H1 (cell line): ENCODE measurements at regions not wholly inside any gene's neighbourhood (a gene's known extent, or its start where the extent isn't known, plus 50 kb on each side); places are given as distances from the start of the nearest gene placed in this dataset.

Experiments
- CTCF ChIA-PET: fragments of 300-600 bp; sonication (Branson Sonifier 250); formaldehyde crosslinking; loops from one replicate; lab custom pipeline; 2021; ENCODE audit not compliant: partially characterized antibody; lab: Charles Lee
- POLR2A ChIA-PET: fragments of 300-600 bp; sonication (Branson Sonifier 250); formaldehyde crosslinking; loops from one replicate; lab custom pipeline; 2021; ENCODE audit warnings: inconsistent platforms; ENCODE audit not compliant: partially characterized antibody; lab: Charles Lee
- DNase-seq, 2 experiments: peaks; one replicate each; pipeline versions ENCODE4 v3.0.0 to v3.0.0-alpha.2; 2010 to 2022; ENCODE audit warnings: low spot score in 2 of 2, low read depth in 1 of 2, mixed read lengths in 1 of 2
- FAIRE-seq: peaks from 2 replicates; lab custom pipeline; 2011; peaks lifted over from hg19 to GRCh38; lab: Jason Lieb, UNC
- H2AFZ ChIP-seq: 2 replicates; pipeline ENCODE4 v1.8.1; 2012; ENCODE audit warnings: low read length, inconsistent platforms
- H2AK5ac ChIP-seq: 2 replicates; pipeline ENCODE4 v1.6.1; 2013; ENCODE audit warnings: low read depth, low read length
- H2BK120ac ChIP-seq: replicated peaks from 2 replicates; pipeline ENCODE3; 2013; ENCODE audit warnings: low read depth, low read length, inconsistent platforms
- H2BK12ac ChIP-seq: 2 replicates; pipeline ENCODE4 v1.6.1; 2013; ENCODE audit warnings: low read depth, low read length
- H2BK15ac ChIP-seq: 2 replicates; pipeline ENCODE4 v1.6.1; 2013; ENCODE audit warnings: low read length
- H2BK20ac ChIP-seq: 2 replicates; pipeline ENCODE4 v1.6.1; 2013; ENCODE audit warnings: low read length
- H2BK5ac ChIP-seq: 2 replicates; pipeline ENCODE4 v1.6.1; 2013; ENCODE audit warnings: low read depth, low read length
- H3K14ac ChIP-seq: 2 replicates; pipeline ENCODE4 v1.6.1; 2013; ENCODE audit warnings: inconsistent platforms; ENCODE audit not compliant: insufficient read length
- H3K18ac ChIP-seq: 2 replicates; pipeline ENCODE4 v1.6.1; 2013; ENCODE audit warnings: low read length; ENCODE audit errors: extremely low read depth
- H3K23ac ChIP-seq: 2 replicates; pipeline ENCODE4 v1.6.1; 2013; ENCODE audit warnings: inconsistent platforms; ENCODE audit not compliant: insufficient read length
- H3K23me2 ChIP-seq: 2 replicates; pipeline ENCODE4 v1.6.1; 2013; ENCODE audit warnings: low read depth, low read length
- H3K27ac ChIP-seq: 2 replicates; pipeline ENCODE4 v1.6.1; 2011; ENCODE audit warnings: low read depth, low read length, inconsistent platforms
- H3K27me3 ChIP-seq, 4 experiments: replicated peaks in 1 of 4; 1 replicate in 1 of 4; 2 replicates in 3 of 4; pipeline versions ENCODE4 v1.6.1 to v1.8.1; 2011 to 2013; ENCODE audit warnings: low read length in 3 of 4, mild to moderate bottlenecking in 3 of 4, inconsistent platforms in 2 of 4, mixed read lengths in 2 of 4, moderate library complexity in 1 of 4; ENCODE audit not compliant: control insufficient read depth in 3 of 4, insufficient read depth in 3 of 4; ENCODE audit errors: extremely low read depth in 1 of 4
- H3K36me3 ChIP-seq, 4 experiments: 2 replicates each; pipeline versions ENCODE4 v1.6.1 to v1.8.1; 2011 to 2013; ENCODE audit warnings: mild to moderate bottlenecking in 4 of 4, low read length in 3 of 4, moderate library complexity in 2 of 4, control low read depth in 1 of 4, inconsistent platforms in 1 of 4; ENCODE audit not compliant: insufficient read depth in 4 of 4, control insufficient read depth in 2 of 4
- H3K4ac ChIP-seq: replicated peaks from 2 replicates; pipeline ENCODE3; 2013; ENCODE audit warnings: low read length, low read depth, mixed read lengths, inconsistent platforms; ENCODE audit not compliant: insufficient read length
- H3K4me1 ChIP-seq, 4 experiments: replicated peaks in 1 of 4; 1 replicate in 1 of 4; 2 replicates in 3 of 4; pipeline versions ENCODE4 v1.6.1 to v1.8.1; 2011 to 2013; ENCODE audit warnings: low read length in 3 of 4, inconsistent platforms in 2 of 4, mixed read lengths in 1 of 4; ENCODE audit not compliant: insufficient read depth in 4 of 4, control insufficient read depth in 3 of 4
- H3K4me2 ChIP-seq, 2 experiments: 2 replicates each; pipeline versions ENCODE4 v1.6.1 to v1.8.1; 2011 to 2013; ENCODE audit warnings: low read depth in 2 of 2, low read length in 2 of 2, control low read depth in 1 of 2, inconsistent platforms in 1 of 2, mild to moderate bottlenecking in 1 of 2; ENCODE audit not compliant: insufficient read depth in 1 of 2
- H3K4me3 ChIP-seq, 4 experiments: fragments of 200-600, 300-600 bp in 1 of 4; sonication (generic), shearing (Covaris generic), sonication (Bioruptor Twin) in 1 of 4; 2 replicates each; pipeline versions ENCODE4 v1.5.1 to v1.8.1; 2011 to 2016; ENCODE audit warnings: low read length in 4 of 4, low read depth in 3 of 4, control low read depth in 2 of 4, inconsistent platforms in 2 of 4, mild to moderate bottlenecking in 2 of 4, mixed read lengths in 1 of 4, moderate library complexity in 1 of 4; ENCODE audit not compliant: insufficient read depth in 2 of 4; ENCODE audit errors: extremely low read depth in 1 of 4
- H3K56ac ChIP-seq: replicated peaks from 2 replicates; pipeline ENCODE3; 2013; ENCODE audit warnings: low read depth, mild to moderate bottlenecking, mixed read lengths, low read length, inconsistent platforms; ENCODE audit not compliant: insufficient read length
- H3K79me1 ChIP-seq: 2 replicates; pipeline ENCODE4 v1.6.1; 2013; ENCODE audit warnings: low read depth, low read length, control low read depth
- H3K79me2 ChIP-seq, 2 experiments: 2 replicates each; pipeline versions ENCODE4 v1.6.1 to v1.8.1; 2012 to 2013; ENCODE audit warnings: low read length in 2 of 2, mild to moderate bottlenecking in 2 of 2, inconsistent platforms in 1 of 2; ENCODE audit not compliant: insufficient read depth in 2 of 2, control insufficient read depth in 1 of 2
- H3K9ac ChIP-seq, 4 experiments: replicated peaks in 1 of 4; 1 replicate in 1 of 4; 2 replicates in 3 of 4; pipeline versions ENCODE4 v1.6.1 to v1.8.1; 2011 to 2013; ENCODE audit warnings: low read depth in 3 of 4, low read length in 3 of 4, control low read depth in 2 of 4, mild to moderate bottlenecking in 2 of 4, moderate library complexity in 2 of 4, inconsistent platforms in 1 of 4; ENCODE audit errors: extremely low read depth in 1 of 4
- H3K9me3 ChIP-seq, 2 experiments: 2 replicates each; pipeline versions ENCODE4 v1.6.1 to v1.8.1; 2012 to 2013; ENCODE audit warnings: mild to moderate bottlenecking in 2 of 2, moderate library complexity in 2 of 2, control low read depth in 1 of 2, inconsistent platforms in 1 of 2, low read depth in 1 of 2, low read length in 1 of 2, mixed read lengths in 1 of 2; ENCODE audit not compliant: insufficient read depth in 2 of 2
- H4K20me1 ChIP-seq, 2 experiments: replicated peaks in 1 of 2; 2 replicates each; pipeline versions ENCODE3 to v1.8.1; 2011 to 2013; ENCODE audit warnings: inconsistent platforms in 2 of 2, low read length in 2 of 2, mild to moderate bottlenecking in 1 of 2; ENCODE audit not compliant: insufficient read depth in 2 of 2, control insufficient read depth in 1 of 2
- H4K5ac ChIP-seq: 2 replicates; pipeline ENCODE4 v1.6.1; 2013; ENCODE audit warnings: low read length, low read depth, mixed read lengths, inconsistent platforms; ENCODE audit not compliant: insufficient read length
- H4K8ac ChIP-seq: 2 replicates; pipeline ENCODE4 v1.8.0; 2013; ENCODE audit warnings: mild to moderate bottlenecking, moderate library complexity, low read length, inconsistent platforms; ENCODE audit not compliant: insufficient read depth; ENCODE audit errors: extremely low read depth
- H4K91ac ChIP-seq: replicated peaks from 2 replicates; pipeline ENCODE3; 2013; ENCODE audit warnings: low read length, mixed read lengths, inconsistent platforms; ENCODE audit not compliant: insufficient read length
- RNF2 ChIP-seq: fragments of 200-900, 300-1000 bp; sonication (generic); IDR thresholded peaks from 2 replicates; pipeline ENCODE4 v1.7.1; 2016; ENCODE audit warnings: borderline replicate concordance, low read depth, mild to moderate bottlenecking, antibody characterized with exemption, low read length; ENCODE audit not compliant: poor library complexity, severe bottlenecking; ENCODE audit errors: missing control alignments
- WGBS, 2 experiments: shearing (Covaris generic) in 1 of 2; methylation state at CpG; one replicate each; pipeline versions ENCODE4 v1.1.6 to v1.1.7; 2013 to 2015; ENCODE audit warnings: low lambda C conversion rate in 2 of 2, mixed read lengths in 2 of 2, inconsistent platforms in 1 of 2, low coverage in 1 of 2, missing lambda C conversion rate in 1 of 2; ENCODE audit not compliant: insufficient replicate concordance in 2 of 2, insufficient coverage in 1 of 2, insufficient read length in 1 of 2; ENCODE audit errors: extremely low coverage in 1 of 2, missing lambda C conversion rate in 1 of 2; 5-methylcytosine and 5-hydroxymethylcytosine counted together

- Histone ChIP-seq H3K4me2 (no peak overlapping the region), H4K8ac (no peak overlapping the region), H3K14ac (no peak overlapping the region), H3K23ac (no peak overlapping the region), H2BK12ac (no peak overlapping the region), H2BK15ac (no peak overlapping the region), H3K79me1 (no peaks in the 10 kb centered on the region), H3K27me3 (no peaks in the 10 kb centered on the region; a peak in 1 of 7 replicates), H2AK5ac (no peak overlapping the region), H4K20me1 (no peaks in the 10 kb centered on the region), H2BK20ac (no peak overlapping the region), H3K23me2 (no peaks in the 10 kb centered on the region), H3K79me2 (no peaks in the 10 kb centered on the region), H3K36me3 (no peaks in the 10 kb centered on the region), H4K91ac (no peak overlapping the region), H2BK5ac (no peak overlapping the region), H3K4me3 (no peak overlapping the region), H3K56ac (no peak overlapping the region), H3K9me3 (no peaks in the 10 kb centered on the region), H3K27ac (no peak overlapping the region), H3K4ac (no peak overlapping the region), H3K18ac (no peak overlapping the region), H2BK120ac (no peak overlapping the region), H2AFZ (no peak overlapping the region), H3K9ac (no peak overlapping the region), H4K5ac (no peak overlapping the region), H3K4me1 (no peaks in the 10 kb centered on the region)
- WGBS, 2 experiments: 84% methylated on average over 6 of the region's 6 CpGs; no CpG with 5 or more reads in 1 of the 2 experiments
- TF ChIP-seq RNF2: no peak
- DNase-seq (no peak), FAIRE-seq (no peak)
- ChIA-PET CTCF (interaction anchor here (0.8 to 1.5 kb wide), 4 partner anchors 9 to 62 kb away, joined by 3 to 4 read pairs (median 3); no protein-coding TSS in a partner anchor), POLR2A (no interaction called here)
These were observed 149.1 kb upstream of the PRKCQ start for GRCh38 chr10:6729071-6729774.
